ENCODE measurements at regions not wholly inside any gene's neighbourhood (a gene's known extent, or its start where the extent isn't known, plus 50 kb on each side); places are given as distances from the start of the nearest gene placed in this dataset.

DNA sequence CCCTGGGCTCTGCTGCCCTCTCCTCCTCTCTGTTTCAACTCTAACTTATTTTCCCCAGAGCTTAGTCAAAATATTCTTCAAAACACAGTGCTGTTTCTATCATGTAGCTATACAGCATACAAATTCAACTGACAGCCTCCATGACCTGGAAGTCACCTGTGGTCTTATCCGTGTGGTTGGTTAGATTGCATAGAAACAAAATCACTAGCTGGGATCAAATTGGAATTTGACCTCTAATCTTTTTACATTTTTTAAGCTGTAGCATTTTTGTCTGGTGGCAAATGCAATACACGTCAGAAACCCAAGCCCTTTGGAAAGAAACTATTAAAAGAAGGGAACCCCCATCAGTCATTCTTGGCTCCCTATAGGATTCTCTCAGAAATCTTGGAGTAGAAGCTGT is 57.3 kb downstream of the ABCC12 start:
- TF ChIP-seq, protein P1, sequence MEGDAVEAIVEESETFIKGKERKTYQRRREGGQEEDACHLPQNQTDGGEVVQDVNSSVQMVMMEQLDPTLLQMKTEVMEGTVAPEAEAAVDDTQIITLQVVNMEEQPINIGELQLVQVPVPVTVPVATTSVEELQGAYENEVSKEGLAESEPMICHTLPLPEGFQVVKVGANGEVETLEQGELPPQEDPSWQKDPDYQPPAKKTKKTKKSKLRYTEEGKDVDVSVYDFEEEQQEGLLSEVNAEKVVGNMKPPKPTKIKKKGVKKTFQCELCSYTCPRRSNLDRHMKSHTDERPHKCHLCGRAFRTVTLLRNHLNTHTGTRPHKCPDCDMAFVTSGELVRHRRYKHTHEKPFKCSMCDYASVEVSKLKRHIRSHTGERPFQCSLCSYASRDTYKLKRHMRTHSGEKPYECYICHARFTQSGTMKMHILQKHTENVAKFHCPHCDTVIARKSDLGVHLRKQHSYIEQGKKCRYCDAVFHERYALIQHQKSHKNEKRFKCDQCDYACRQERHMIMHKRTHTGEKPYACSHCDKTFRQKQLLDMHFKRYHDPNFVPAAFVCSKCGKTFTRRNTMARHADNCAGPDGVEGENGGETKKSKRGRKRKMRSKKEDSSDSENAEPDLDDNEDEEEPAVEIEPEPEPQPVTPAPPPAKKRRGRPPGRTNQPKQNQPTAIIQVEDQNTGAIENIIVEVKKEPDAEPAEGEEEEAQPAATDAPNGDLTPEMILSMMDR (conservative IDR thresholded peaks at IDR 0.05; ENCODE audit: low read length), result no peak
- TF ChIP-seq EZH2phosphoT487 (IDR thresholded peaks at IDR 0.05; ENCODE audit: borderline replicate concordance), result no peak

Data from Loucy (cell line).